ENCODE measurements at regions not wholly inside any gene's neighbourhood (a gene's known extent, or its start where the extent isn't known, plus 50 kb on each side); places are given as distances from the start of the nearest gene placed in this dataset.

DNA sequence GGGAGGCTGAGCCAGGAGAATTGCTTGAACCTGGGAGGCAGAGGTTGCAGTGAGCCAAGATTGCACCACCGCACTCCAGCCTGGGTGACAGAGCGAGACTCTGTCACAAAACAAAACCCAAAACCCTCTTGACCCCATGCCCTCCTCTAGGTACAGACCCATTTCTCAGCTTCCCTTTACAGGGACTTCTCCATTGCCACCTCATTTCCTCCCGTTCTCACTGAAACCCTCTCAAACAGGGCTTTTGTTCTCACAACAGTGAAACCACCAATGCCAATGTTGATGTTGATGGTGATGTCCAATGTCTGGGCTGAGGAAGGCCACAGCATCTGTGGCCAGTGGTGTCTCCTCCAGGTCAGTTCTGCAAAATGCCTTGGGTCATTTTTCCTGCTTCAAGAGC lies 69.0 kb upstream of the ZCCHC2 start:
- H3K9me3 ChIP-seq (ENCODE audit: severe bottlenecking), result no peaks in the 10 kb centered on the region
- ATAC-seq (ENCODE audit: low read depth), result no peak
- peaks cover 22% of the 10 kb centered on the region for H3K4me1 ChIP-seq (ENCODE audit: insufficient read depth, poor library complexity, severe bottlenecking)
- no peaks in the 10 kb centered on the region for H3K36me3 ChIP-seq (ENCODE audit: low read depth)
- no peak for DNase-seq (ENCODE audit: low spot score)
- H3K27ac ChIP-seq (ENCODE audit: poor library complexity, severe bottlenecking), result no peak overlapping the region
- no peaks in the 10 kb centered on the region for H3K27me3 ChIP-seq (ENCODE audit: insufficient read depth, poor library complexity, severe bottlenecking)
- H3K4me3 ChIP-seq (ENCODE audit: severe bottlenecking), result no peak overlapping the region
- TF ChIP-seq CTCF (IDR thresholded peaks at IDR 0.05; ENCODE audit: poor library complexity, severe bottlenecking), result no peak

DNA sequence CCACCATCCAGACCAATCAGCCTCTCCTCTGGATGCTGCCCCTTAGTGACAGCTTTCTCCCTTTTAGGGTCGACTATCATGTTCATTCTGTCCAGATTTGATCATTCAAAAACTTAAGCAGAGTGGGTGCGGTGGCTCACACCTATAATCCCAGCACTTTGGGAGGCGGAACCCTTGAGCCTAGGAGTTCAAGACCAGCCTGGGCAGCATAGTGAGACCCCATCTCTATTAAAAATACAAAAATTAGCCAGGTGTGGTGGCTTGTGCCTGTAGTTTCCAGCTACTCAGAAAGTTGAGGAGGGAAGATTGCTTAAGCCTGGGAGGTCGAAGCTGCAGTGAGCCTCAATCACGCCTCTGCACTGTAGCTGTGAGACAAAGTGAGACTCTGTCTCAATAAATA lies 68.3 kb upstream of the ZCCHC2 start:
- ATAC-seq (ENCODE audit: low read depth) (no peak), DNase-seq (ENCODE audit: low spot score) (no peak)
- Histone ChIP-seq H3K9me3 (ENCODE audit: severe bottlenecking) (no peaks in the 10 kb centered on the region), H3K4me1 (ENCODE audit: insufficient read depth, poor library complexity, severe bottlenecking) (peaks cover 22% of the 10 kb centered on the region), H3K27me3 (ENCODE audit: insufficient read depth, poor library complexity, severe bottlenecking) (no peaks in the 10 kb centered on the region), H3K4me3 (ENCODE audit: severe bottlenecking) (no peak overlapping the region), H3K36me3 (ENCODE audit: low read depth) (no peaks in the 10 kb centered on the region), H3K27ac (ENCODE audit: poor library complexity, severe bottlenecking) (no peak overlapping the region)
- TF ChIP-seq CTCF (IDR thresholded peaks at IDR 0.05; ENCODE audit: poor library complexity, severe bottlenecking), result no peak

- no peaks in the 10 kb centered on the region for H3K27me3 ChIP-seq (ENCODE audit: insufficient read depth, poor library complexity, severe bottlenecking)
- H3K27ac ChIP-seq (ENCODE audit: poor library complexity, severe bottlenecking), result no peak overlapping the region
- DNase-seq (ENCODE audit: low spot score), result no peak
- H3K36me3 ChIP-seq (ENCODE audit: low read depth), result no peaks in the 10 kb centered on the region
- no peak for TF ChIP-seq CTCF (IDR thresholded peaks at IDR 0.05; ENCODE audit: poor library complexity, severe bottlenecking)
- H3K4me3 ChIP-seq (ENCODE audit: severe bottlenecking), result no peak overlapping the region
- H3K9me3 ChIP-seq (ENCODE audit: severe bottlenecking), result no peaks in the 10 kb centered on the region
- peaks cover 21% of the 10 kb centered on the region for H3K4me1 ChIP-seq (ENCODE audit: insufficient read depth, poor library complexity, severe bottlenecking)
- no peak for ATAC-seq (ENCODE audit: low read depth)
Measured at GRCh38 chr18:62455222-62455621, 67.6 kb upstream of the ZCCHC2 start.

- Histone ChIP-seq H3K27me3 (ENCODE audit: insufficient read depth, poor library complexity, severe bottlenecking) (no peaks in the 10 kb centered on the region), H3K4me3 (ENCODE audit: severe bottlenecking) (no peak overlapping the region), H3K9me3 (ENCODE audit: severe bottlenecking) (no peaks in the 10 kb centered on the region), H3K4me1 (ENCODE audit: insufficient read depth, poor library complexity, severe bottlenecking) (no peaks in the 10 kb centered on the region), H3K27ac (ENCODE audit: poor library complexity, severe bottlenecking) (no peak overlapping the region), H3K36me3 (ENCODE audit: low read depth) (no peaks in the 10 kb centered on the region)
- no peak for TF ChIP-seq CTCF (IDR thresholded peaks at IDR 0.05; ENCODE audit: poor library complexity, severe bottlenecking)
- no peak for ATAC-seq (ENCODE audit: low read depth)
- DNase-seq (ENCODE audit: low spot score), result no peak
Measured at GRCh38 chr18:62457877-62458276, 64.9 kb upstream of the ZCCHC2 start.

- H3K27ac ChIP-seq (ENCODE audit: poor library complexity, severe bottlenecking), result no peak overlapping the region
- H3K4me3 ChIP-seq (ENCODE audit: severe bottlenecking), result no peak overlapping the region
- no peaks in the 10 kb centered on the region for H3K27me3 ChIP-seq (ENCODE audit: insufficient read depth, poor library complexity, severe bottlenecking)
- no peak for ATAC-seq (ENCODE audit: low read depth)
- peak; percentile 26 for TF ChIP-seq CTCF (IDR thresholded peaks at IDR 0.05; ENCODE audit: poor library complexity, severe bottlenecking)
- H3K4me1 ChIP-seq (ENCODE audit: insufficient read depth, poor library complexity, severe bottlenecking), result no peaks in the 10 kb centered on the region
- DNase-seq (ENCODE audit: low spot score), result no peak
- no peaks in the 10 kb centered on the region for H3K9me3 ChIP-seq (ENCODE audit: severe bottlenecking)
- no peaks in the 10 kb centered on the region for H3K36me3 ChIP-seq (ENCODE audit: low read depth)
Measured at GRCh38 chr18:62458346-62458745, 64.5 kb upstream of the ZCCHC2 start.

Data from RWPE2 (cell line).